Erythroblast (primary cell): ENCODE measurements at regions not wholly inside any gene's neighbourhood (a gene's known extent, or its start where the extent isn't known, plus 50 kb on each side); places are given as distances from the start of the nearest gene placed in this dataset.

ENCODE experiments used
- GATA1 ChIP-seq: IDR thresholded peaks from 2 replicates; pipeline ENCODE4 v1.6.1; 2011; ENCODE audit warnings: low read depth, mild to moderate bottlenecking, control low read depth, low read length, moderate library complexity
- POLR2A ChIP-seq: IDR thresholded peaks from 2 replicates; pipeline ENCODE4 v1.6.1; 2011; ENCODE audit warnings: mild to moderate bottlenecking, low read length

DNA sequence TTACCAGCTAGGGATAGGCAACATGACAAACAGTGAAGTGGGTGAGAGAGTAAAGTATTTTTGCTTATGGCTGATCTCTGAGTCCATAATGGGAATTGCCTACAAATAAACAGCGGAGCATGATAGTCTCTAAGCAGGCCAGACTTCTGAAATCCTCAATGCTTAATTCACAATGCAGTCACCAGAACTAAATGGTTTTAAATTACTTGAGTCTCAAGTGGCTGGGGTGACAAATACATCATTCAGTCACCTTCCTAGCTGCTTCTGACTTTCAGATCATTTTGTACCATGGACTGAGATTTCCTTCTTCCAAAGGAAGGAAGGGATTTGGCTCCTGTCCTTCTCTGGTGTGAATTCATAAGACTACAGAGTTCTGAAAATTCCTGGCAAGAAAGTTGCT is 82.8 kb upstream of the RMP24 start:
- TF ChIP-seq POLR2A (no peak), GATA1 (no peak)
